HG03039 (cell line): ENCODE measurements at regions not wholly inside any gene's neighbourhood (a gene's known extent, or its start where the extent isn't known, plus 50 kb on each side); places are given as distances from the start of the nearest gene placed in this dataset.
"Not testable (repeated sequence)": the region's sequence is repeated elsewhere in the genome, so short reads cannot be mapped to it uniquely, and the experiment has no call there.

Experiments
- ATAC-seq: cut with Tn5 transposase; IDR thresholded peaks from one replicate; pipeline ENCODE4 v1.9.1; 2021; ENCODE audit warnings: mild to moderate bottlenecking, moderate library complexity; ENCODE audit not compliant: unreplicated experiment

GRCh38 chr11:45391168-45391850 is 105.2 kb upstream of the SYT13 start:
- no peak for ATAC-seq

GRCh38 chr11:45390407-45390806 is 104.3 kb upstream of the SYT13 start:
- ATAC-seq: no peak

- no peak for ATAC-seq
Measured at GRCh38 chr11:45388472-45388871, 102.3 kb upstream of the SYT13 start.

- ATAC-seq: not testable (repeated sequence)
Measured at GRCh38 chr11:45387885-45388284, 101.7 kb upstream of the SYT13 start.

- no peak for ATAC-seq
Measured at GRCh38 chr11:45386972-45387371, 100.8 kb upstream of the SYT13 start.

GRCh38 chr11:45385844-45386243 is 99.7 kb upstream of the SYT13 start:
- ATAC-seq: no peak

DNA sequence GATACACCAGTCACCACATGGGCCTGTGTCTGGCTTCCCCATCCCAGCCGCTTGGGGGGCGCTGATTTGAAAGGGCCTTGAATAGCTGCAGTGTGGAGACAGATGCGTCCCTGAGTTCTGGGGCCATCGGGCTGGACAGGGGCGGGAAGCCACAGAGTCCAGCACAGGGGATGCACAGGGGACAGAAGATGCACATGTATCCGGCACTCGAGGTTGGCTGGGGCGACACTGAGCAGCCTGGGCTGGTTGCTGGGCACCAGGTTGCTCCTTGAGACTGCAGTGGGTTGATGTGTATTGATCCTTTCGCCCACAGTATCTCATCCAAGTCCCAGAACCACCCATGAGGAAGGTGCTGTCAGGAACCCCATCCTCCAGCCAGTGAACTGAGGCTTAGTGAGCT is 99.3 kb upstream of the SYT13 start:
- ATAC-seq: no peak

- no peak for ATAC-seq
Measured at GRCh38 chr11:45384711-45385241, 98.6 kb upstream of the SYT13 start.

- ATAC-seq: no peak
Measured at GRCh38 chr11:45384016-45384415, 97.9 kb upstream of the SYT13 start.

GRCh38 chr11:45383224-45383623 is 97.1 kb upstream of the SYT13 start:
- ATAC-seq: no peak

GRCh38 chr11:45382133-45382878 is 96.2 kb upstream of the SYT13 start:
- no peak for ATAC-seq

- no peak for ATAC-seq
Measured at GRCh38 chr11:45379162-45379863, 93.2 kb upstream of the SYT13 start.

DNA sequence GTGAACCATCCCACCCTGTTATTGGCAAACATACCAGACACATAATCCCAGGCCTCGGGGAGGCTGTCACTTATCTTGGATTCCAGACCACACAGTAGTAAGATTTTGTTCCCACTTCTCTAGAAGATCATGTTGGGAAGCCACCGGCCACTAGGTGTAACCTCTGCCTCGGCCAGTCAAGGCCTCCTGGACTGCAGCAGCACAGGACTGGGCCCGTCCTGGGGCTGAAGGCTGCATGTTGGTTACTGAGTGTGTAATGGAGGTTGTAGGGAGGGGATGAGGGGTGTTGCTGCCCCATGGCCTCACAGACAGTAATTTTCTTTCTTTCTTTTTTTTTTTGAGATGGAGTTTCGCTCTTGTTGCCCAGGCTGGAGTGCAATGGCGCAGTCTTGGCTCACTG is 92.4 kb upstream of the SYT13 start:
- ATAC-seq: no peak

DNA sequence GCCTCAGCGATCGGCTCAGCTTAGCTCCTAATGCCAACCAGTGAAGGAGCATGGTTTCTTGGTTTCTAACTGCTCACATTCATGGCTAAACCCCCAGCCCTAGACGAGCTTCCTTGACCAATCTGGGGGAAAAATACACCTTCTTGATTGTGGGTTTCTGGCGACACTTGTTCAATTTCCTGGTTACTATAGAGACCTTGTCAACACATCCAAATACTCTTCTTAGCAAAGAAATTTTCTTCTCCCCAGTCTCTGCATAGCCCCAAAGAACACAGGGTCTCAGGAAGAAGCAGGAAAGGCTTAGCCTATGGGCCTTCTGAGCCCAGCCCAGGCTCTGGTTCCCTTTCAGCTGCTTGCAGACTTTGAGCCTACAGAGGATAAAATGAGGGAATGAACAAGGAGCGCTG is 88.5 kb upstream of the SYT13 start:
- ATAC-seq: no peak

GRCh38 chr11:45374130-45374529 is 88.0 kb upstream of the SYT13 start:
- ATAC-seq: no peak

- no peak for ATAC-seq
Measured at GRCh38 chr11:45373506-45374035, 87.4 kb upstream of the SYT13 start.

GRCh38 chr11:45372414-45372813 is 86.3 kb upstream of the SYT13 start:
- not testable (repeated sequence) for ATAC-seq

DNA sequence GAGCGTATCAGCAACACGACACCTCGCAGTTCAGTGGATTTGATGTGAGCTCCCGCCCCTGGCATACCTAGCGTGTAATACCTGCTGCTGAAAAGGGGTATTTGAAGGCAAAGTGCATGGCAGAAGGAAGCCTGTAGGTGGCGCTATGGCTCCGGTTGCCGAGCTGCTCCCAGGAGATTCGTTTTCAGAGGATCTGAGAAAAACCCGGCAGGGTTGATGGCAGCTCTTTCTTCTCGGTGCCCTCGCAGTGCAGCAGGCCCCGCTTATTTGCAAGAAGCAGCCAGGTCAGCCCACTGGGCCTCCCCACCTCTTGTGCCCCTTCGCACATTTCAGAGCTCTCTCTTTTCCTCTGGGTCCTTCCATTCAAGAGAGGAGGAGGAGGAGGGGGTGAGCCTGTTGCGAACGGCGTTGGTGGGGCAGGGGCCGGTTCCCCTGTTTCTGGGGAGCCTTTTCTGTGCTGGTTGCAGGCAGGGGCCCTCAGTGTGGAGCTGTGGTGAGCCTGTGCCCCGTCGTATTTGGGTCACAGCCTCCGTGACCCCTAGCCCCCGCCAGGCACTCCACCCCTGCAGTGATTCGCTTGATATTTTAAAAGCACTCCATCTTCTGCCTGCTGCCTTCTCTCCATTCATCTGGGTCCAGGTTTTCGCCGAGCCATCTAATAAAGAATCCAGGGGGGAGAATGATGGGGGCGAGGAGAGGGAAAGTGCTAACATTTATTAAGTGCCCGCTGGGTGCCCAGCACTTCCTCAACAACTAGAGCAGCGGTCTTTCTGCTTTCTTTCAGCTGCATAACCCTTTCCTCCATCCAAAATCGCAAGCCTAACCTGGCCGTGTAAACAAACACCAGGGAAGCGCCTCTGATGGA is 85.3 kb upstream of the SYT13 start:
- ATAC-seq: no peak

- no peak for ATAC-seq
Measured at GRCh38 chr11:45369313-45369712, 83.2 kb upstream of the SYT13 start.

DNA sequence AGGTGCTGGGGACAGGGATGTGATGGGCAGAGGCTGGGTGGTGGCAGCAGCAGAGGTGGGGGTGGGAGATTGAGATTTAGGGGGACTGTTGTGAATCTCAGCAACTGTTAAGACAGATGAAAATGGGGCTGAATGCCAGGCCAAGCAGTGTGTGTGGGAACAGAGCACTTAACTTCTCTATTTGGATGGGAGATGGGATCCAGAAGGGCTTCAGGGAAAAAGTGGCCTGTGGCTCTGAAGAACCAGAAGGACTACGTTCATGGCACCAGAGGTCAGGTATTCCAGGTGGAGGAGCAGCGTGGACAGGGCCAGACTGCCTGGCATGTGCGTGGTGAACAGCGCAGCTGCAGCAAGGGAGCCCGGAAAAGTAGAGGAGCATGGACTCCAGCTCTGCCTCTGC is 82.6 kb upstream of the SYT13 start:
- no peak for ATAC-seq
